ENCODE measurements at regions not wholly inside any gene's neighbourhood (a gene's known extent, or its start where the extent isn't known, plus 50 kb on each side); places are given as distances from the start of the nearest gene placed in this dataset.

DNA sequence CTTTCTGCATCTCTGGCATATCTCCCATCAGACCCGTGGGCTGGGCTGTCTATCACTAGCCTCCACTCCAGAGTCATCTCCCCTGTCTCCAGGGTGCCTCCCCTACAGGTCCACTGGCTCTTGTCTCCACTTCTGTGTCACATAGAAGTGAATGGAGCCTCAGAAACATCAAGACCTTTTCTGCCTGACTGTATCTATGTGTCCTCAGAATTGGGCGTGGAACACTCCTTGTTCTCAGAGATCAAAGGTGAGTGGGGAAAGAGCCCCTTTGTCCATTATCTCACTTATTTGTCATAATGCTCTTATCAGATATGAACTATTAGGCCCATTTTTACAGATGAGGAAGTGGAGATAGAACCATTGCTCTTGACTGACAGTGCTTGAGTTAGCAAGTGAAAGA, 211.0 kb downstream of the CYRIA start:
- no peak overlapping the region for H3K27ac Mint-ChIP-seq (ENCODE audit: unreplicated experiment)

DNA sequence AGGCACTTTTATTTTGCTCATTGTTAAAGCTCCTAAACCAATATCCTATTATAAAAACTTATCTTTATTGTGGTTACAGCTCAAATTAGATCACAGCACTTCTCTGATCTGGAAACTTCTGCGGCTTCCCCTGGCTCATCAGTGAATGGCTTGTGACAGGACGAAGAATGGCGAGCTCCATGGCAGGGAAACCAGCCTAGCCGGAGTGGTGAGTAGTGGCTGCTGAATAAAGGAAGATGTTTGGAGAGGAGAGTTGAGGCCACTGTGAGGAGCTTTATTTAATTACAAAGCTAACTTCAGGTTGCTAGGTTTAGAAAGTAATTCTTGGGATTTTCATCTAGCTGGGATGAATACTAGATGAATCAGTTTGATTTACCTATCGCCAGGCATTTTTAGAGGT, 213.5 kb downstream of the CYRIA start:
- TF ChIP-seq, protein P1, sequence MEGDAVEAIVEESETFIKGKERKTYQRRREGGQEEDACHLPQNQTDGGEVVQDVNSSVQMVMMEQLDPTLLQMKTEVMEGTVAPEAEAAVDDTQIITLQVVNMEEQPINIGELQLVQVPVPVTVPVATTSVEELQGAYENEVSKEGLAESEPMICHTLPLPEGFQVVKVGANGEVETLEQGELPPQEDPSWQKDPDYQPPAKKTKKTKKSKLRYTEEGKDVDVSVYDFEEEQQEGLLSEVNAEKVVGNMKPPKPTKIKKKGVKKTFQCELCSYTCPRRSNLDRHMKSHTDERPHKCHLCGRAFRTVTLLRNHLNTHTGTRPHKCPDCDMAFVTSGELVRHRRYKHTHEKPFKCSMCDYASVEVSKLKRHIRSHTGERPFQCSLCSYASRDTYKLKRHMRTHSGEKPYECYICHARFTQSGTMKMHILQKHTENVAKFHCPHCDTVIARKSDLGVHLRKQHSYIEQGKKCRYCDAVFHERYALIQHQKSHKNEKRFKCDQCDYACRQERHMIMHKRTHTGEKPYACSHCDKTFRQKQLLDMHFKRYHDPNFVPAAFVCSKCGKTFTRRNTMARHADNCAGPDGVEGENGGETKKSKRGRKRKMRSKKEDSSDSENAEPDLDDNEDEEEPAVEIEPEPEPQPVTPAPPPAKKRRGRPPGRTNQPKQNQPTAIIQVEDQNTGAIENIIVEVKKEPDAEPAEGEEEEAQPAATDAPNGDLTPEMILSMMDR (conservative IDR thresholded peaks at IDR 0.05), result no peak
- DNase-seq (ENCODE audit: low read depth, low spot score), result no peak
- H3K4me1 Mint-ChIP-seq, result no peaks in the 10 kb centered on the region
- no peaks in the 10 kb centered on the region for H3K27me3 Mint-ChIP-seq (ENCODE audit: low read depth)
- H3K9me3 Mint-ChIP-seq, result peaks cover under 1% of the 10 kb centered on the region
- H3K4me3 Mint-ChIP-seq, result no peak overlapping the region
- no peak overlapping the region for H3K27ac Mint-ChIP-seq (ENCODE audit: unreplicated experiment)
- H3K36me3 Mint-ChIP-seq (ENCODE audit: low read depth), result no peaks in the 10 kb centered on the region

More for the DNA sequence above, 211.0 kb downstream of the CYRIA start:
- Mint-ChIP-seq H3K4me3 (no peak overlapping the region), H3K9me3 (peaks cover 2% of the 10 kb centered on the region), H3K4me1 (no peaks in the 10 kb centered on the region), H3K36me3 (ENCODE audit: low read depth) (peaks cover 3% of the 10 kb centered on the region), H3K27me3 (ENCODE audit: low read depth) (no peaks in the 10 kb centered on the region)
- TF ChIP-seq, protein P1 (conservative IDR thresholded peaks at IDR 0.05), result no peak
- no peak for DNase-seq (ENCODE audit: low read depth, low spot score)

DNA sequence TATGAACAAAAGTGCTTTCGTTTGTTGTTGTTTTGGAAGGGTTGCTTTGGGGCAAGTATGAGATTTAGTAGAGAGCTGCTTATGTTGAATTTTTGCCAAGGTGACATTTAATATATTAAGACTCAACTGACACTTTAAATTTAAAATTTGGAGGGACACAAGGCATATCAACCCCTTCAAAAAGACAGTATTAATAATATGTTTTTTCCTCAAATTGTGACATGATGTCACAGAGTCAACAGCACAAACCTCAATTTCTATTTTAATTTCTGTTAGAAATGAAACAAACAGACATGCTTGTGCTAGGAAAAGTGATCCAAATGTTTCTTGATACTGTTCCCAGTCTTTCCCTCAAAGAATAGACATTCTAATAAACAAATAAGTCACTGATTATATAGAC, 218.9 kb downstream of the CYRIA start:
- H3K4me3 Mint-ChIP-seq, result no peak overlapping the region
- no peak overlapping the region for H3K27ac Mint-ChIP-seq (ENCODE audit: unreplicated experiment)
- peaks cover 4% of the 10 kb centered on the region for H3K9me3 Mint-ChIP-seq

DNA sequence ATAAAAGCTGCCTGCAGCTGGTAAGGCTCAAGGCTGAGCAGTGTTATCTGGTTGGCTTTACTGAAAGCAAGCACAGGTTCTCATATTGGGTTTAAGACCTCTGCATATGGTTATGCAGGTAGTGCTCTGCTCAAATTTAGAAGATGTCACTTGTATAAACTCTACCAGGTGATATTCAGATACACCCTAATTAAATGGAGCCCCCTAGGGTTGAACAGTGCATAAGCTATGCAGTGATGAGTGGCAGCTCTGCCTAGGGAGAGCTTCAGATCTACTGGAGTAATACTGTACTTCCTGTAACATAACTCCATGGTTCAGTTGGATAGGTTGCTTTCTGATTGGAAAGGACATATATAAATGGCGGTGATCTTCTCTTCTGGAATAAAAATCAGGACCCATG, 222.7 kb downstream of the CYRIA start:
- no peaks in the 10 kb centered on the region for H3K27me3 Mint-ChIP-seq (ENCODE audit: low read depth)
- H3K36me3 Mint-ChIP-seq (ENCODE audit: low read depth), result no peaks in the 10 kb centered on the region
- H3K4me1 Mint-ChIP-seq, result no peaks in the 10 kb centered on the region
- TF ChIP-seq, protein P1 (conservative IDR thresholded peaks at IDR 0.05), result no peak
- H3K27ac Mint-ChIP-seq (ENCODE audit: unreplicated experiment), result no peak overlapping the region
- DNase-seq (ENCODE audit: low read depth, low spot score), result no peak
- no peak overlapping the region for H3K4me3 Mint-ChIP-seq
- H3K9me3 Mint-ChIP-seq, result peaks cover 9% of the 10 kb centered on the region

More for the DNA sequence above, 218.9 kb downstream of the CYRIA start:
- Mint-ChIP-seq H3K36me3 (ENCODE audit: low read depth) (no peaks in the 10 kb centered on the region), H3K4me1 (no peaks in the 10 kb centered on the region), H3K27me3 (ENCODE audit: low read depth) (no peaks in the 10 kb centered on the region)
- TF ChIP-seq, protein P1 (conservative IDR thresholded peaks at IDR 0.05), result no peak
- DNase-seq (ENCODE audit: low read depth, low spot score), result no peak

DNA sequence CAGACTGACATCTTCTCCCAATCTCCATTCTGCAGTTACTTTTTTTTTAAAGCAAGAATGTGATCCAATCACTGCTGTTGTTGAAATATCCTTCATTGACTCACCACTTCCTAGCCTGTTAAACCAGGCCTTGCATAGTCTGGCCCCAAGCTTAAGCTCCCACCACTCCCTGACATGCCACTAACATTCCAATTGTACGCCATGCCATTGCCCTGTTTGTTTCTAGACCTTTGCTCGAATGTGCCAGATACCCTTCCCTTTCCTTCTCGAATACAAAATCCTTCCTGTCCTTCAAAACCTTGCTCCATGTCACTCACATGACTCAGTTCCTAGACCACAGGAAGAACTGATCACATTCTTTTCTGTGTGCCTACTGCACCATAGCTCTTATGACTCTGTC, 224.2 kb downstream of the CYRIA start:
- Mint-ChIP-seq H3K27ac (ENCODE audit: unreplicated experiment) (no peak overlapping the region), H3K4me3 (no peak overlapping the region), H3K4me1 (no peaks in the 10 kb centered on the region), H3K27me3 (ENCODE audit: low read depth) (no peaks in the 10 kb centered on the region), H3K36me3 (ENCODE audit: low read depth) (no peaks in the 10 kb centered on the region), H3K9me3 (peaks cover 6% of the 10 kb centered on the region)
- TF ChIP-seq, protein P1 (conservative IDR thresholded peaks at IDR 0.05), result no peak
- DNase-seq (ENCODE audit: low read depth, low spot score), result no peak

DNA sequence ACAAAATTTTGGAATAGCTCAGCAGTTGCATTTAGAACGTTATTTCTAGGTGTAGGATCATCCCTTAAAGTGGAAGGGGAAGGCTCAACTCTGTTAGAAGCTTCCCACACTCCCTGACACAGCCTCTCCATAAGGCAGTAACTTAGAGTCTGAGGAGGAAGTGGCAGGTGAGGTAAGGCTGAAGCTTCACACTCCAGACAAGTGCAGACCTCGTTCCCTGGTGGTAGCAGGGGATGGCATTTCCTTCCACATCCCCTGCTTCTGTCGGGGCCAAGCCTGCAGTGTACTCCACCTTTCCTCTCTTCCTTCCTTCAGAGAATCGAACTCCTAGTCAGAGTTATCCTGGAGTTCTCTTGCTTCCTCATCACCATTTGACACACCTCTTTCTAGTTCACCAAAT, 224.7 kb downstream of the CYRIA start:
- Mint-ChIP-seq H3K36me3 (ENCODE audit: low read depth) (no peaks in the 10 kb centered on the region), H3K4me3 (no peak overlapping the region), H3K27ac (ENCODE audit: unreplicated experiment) (no peak overlapping the region), H3K9me3 (peaks cover 6% of the 10 kb centered on the region), H3K4me1 (no peaks in the 10 kb centered on the region), H3K27me3 (ENCODE audit: low read depth) (no peaks in the 10 kb centered on the region)
- DNase-seq (ENCODE audit: low read depth, low spot score), result no peak
- TF ChIP-seq, protein P1 (conservative IDR thresholded peaks at IDR 0.05), result no peak

Data from neural crest cell (in vitro differentiated cells).